NB4 (cell line): ENCODE measurements at regions not wholly inside any gene's neighbourhood (a gene's known extent, or its start where the extent isn't known, plus 50 kb on each side); places are given as distances from the start of the nearest gene placed in this dataset.

Experiments used
- CTCF ChIP-seq: IDR thresholded peaks from one replicate; pipeline ENCODE4 v1.5.1; 2012; ENCODE audit warnings: low read depth, low read length
- MAX ChIP-seq: IDR thresholded peaks from 2 replicates; pipeline ENCODE4 v1.6.1; 2011; ENCODE audit warnings: low read depth, low read length
- MYC ChIP-seq: IDR thresholded peaks from 2 replicates; pipeline ENCODE4 v1.6.1; 2011; ENCODE audit warnings: low read depth, low read length
- POLR2A ChIP-seq: IDR thresholded peaks from 2 replicates; pipeline ENCODE4 v1.6.1; 2011; ENCODE audit warnings: mild to moderate bottlenecking; ENCODE audit not compliant: insufficient read length; ENCODE audit errors: extremely low read depth

- TF ChIP-seq CTCF (no peak), POLR2A (no peak), MYC (no peak), MAX (no peak)
Observed at GRCh38 chr6:84625506-84625905, 138.9 kb downstream of the TBX18 start.
